NOMO-1 treated with dmso at 0.1 percent for 144 hours (cell line): ENCODE measurements at regions not wholly inside any gene's neighbourhood (a gene's known extent, or its start where the extent isn't known, plus 50 kb on each side); places are given as distances from the start of the nearest gene placed in this dataset.
A peak's percentile ranks its signal among the peaks of the same experiment; 100 is the strongest.
"Not testable (repeated sequence)": the region's sequence is repeated elsewhere in the genome, so short reads cannot be mapped to it uniquely, and the experiment has no call there.

Experiments used
- DNase-seq: peaks from one replicate; lab custom pipeline; 2025; ENCODE audit not compliant: unreplicated experiment; lab: John Stamatoyannopoulos, UW

DNA sequence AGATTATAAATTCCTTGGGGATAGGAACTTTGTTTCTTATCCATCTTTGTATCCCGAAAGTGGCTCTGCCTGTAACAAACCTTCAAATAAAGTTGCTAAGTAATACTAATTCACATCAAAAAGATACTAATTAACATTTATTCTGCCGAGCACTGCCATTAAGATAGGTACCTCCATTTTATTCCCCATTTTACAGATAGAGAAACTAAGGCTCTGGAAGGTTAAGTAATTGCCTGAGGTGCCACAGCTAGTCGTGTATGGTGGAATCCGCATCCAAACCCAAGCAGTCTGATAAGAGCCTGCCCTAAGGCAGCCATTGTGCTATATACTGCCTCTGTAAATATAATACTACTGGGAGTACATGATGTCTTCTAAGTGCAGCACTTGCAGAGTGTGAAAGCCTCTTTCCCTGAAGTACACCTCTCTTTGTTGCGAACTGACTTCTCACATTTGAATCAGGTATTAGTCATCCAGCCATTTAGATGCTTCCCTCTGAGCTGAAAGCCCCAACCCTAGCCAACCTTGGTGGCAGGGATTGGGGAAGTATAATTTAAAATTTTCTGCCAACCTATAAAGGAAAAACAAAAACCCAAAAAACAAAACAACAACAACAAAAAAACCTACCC is 78.5 kb upstream of the CHD2 start:
- no peak for DNase-seq

DNA sequence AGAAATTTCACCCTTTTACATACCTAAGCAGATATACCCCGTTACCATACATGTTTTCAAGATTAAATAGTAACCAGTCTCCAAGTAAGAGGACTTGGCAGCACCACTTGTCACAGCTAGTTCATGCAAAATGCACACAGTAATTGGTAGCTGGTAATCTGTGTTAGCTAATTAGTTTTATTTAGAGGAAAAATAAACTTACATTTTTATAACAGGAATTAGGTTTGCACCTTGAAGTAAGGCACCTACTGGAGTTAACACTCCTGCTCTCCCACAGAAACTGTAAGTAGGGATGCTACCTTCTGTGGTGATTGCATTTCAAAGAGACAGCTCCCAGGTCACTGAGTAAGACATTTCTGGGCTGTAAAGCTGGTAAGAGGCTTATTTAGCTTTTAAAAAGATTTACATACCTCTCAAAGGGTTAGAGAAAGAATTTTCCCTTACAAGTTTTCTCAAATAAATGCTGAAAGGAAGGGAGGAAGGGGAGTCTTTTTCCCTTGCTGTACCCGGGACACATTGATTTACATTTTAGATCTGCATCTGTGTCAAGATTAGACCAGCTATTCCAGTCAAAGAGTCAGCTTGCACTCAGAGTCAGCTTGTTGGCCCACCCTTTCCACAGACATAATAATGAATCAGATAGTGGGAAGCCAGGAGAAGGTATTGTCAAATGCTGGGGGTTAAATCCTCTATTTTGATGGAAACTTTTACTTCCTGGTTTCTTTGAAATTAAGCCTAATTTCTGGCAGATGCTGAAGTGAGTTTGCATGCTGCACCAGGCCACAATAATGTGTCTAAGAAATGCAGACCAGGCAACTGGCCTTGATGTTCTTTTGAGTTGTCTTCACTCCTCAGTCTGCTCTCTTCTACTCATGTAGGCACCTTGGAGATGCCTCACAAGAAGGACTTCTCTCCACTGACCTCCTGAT is 77.6 kb upstream of the CHD2 start:
- no peak for DNase-seq

DNA sequence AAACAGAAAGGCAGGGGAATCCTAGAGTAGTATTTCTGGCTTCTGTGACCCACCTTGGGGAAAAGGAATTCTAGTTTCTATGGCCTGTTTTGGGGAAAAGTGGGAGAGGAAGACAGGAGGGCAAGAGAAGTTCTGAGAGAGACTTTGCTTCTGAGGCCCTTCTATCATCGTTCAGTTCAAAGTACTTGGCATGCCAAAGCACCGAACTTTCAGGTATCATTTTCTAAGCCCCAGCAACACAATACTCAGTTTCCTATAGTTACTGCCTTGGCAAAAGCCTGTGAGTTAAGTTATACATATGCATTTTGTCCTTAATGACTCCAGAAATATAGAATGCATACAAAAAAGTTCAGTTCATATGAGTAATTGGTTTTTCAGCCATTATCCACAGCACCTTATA is 74.1 kb upstream of the CHD2 start:
- DNase-seq = no peak

DNA sequence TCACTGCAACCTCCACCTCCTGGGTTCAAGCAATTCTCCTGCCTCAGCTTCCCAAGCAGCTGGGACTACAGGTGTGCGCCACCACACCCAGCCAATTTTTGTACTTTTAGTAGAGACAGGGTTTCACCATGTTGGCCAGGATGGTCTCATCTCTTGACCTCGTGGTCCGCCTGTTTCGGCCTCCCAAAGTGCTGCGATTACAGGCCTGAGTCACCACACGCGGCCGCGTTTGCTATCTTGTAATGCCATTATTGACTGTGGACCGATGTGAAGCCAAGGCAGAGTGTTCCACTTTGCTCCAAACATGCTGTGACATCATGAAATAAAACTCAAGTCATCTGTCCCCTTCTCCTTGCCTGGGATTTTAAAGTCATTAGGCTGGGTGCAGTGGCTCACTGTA is 72.1 kb upstream of the CHD2 start:
- not testable (repeated sequence) for DNase-seq

DNA sequence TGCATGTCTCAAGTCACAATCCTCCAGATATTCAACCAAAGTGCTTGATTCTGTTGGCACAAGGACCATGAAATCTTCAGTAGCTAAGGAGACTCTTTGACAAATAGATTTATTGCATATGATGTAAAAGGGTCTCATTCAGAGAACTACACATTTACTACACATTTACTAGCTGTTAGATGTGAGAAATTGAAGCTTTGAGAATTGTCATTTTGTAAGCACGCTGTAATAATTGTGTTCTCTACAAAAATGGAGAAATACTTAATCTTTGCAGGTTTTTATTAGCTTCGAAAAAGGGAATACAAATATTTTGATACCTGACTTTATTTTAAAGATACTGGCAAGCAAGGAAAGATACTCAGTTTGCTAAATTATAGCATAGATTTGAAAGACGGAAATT is 70.2 kb upstream of the CHD2 start:
- DNase-seq = no peak

DNA sequence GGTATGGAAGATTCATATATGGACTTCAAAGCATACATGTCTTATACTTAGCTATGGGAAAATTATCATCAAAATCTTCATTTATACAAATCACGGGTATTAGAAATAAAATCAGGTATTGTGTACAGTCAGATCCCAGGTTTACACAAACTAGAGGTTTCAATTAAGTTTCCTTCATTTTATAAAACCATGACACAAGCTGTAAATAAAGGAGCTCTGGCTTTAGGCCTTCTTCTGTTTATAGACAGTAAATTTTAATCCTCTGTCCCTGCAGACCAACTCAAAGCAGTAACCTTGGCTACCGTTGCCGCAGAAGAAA is 68.8 kb upstream of the CHD2 start:
- DNase-seq = no peak

- peak; percentile 87 for DNase-seq
Observed at GRCh38 chr15:92831655-92832328, 68.3 kb upstream of the CHD2 start.

GRCh38 chr15:92833106-92833433 is 67.1 kb upstream of the CHD2 start:
- no peak for DNase-seq

GRCh38 chr15:92833493-92834271 is 66.4 kb upstream of the CHD2 start:
- no peak for DNase-seq

DNA sequence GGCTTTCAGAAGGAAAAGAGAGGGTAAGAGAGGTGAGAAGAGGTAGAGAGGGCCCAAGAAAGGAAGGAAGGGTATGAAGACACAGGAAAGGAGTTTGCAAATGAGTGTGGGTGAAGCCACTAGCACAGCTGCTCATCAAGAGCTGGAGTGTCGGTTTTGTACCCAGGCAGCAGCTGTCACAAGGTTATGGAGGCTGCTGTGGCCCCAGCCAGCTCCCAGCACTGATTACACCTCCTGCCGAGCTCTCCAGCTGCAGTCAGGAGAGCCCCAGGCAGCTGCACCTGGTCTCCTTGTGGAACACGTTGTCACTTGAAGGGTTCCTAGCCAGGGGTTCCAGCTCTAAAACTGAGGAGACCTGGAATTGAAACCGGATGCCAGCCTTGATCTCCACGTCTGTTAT is 60.4 kb upstream of the CHD2 start:
- DNase-seq = no peak

DNA sequence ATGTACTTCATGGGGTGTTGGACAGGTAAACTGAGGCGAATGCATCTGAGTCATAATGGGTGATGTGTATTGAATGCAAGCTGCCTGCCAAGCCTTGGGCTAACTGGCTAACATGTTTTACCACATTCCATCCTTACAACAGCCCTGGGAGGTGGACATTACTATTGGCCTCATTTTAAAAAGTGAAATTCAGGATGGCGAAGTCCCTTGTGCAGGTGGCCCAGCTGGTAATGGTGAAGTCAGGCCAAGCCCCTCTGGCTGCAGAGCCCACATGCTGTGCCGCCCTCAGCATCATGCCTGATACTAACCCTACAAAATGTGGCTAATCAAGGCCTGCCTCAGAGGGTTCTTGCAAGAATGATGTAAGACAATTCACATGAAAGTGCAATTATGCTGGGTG is 60.0 kb upstream of the CHD2 start:
- DNase-seq = no peak

- no peak for DNase-seq
Observed at GRCh38 chr15:92843326-92843725, 56.8 kb upstream of the CHD2 start.

DNA sequence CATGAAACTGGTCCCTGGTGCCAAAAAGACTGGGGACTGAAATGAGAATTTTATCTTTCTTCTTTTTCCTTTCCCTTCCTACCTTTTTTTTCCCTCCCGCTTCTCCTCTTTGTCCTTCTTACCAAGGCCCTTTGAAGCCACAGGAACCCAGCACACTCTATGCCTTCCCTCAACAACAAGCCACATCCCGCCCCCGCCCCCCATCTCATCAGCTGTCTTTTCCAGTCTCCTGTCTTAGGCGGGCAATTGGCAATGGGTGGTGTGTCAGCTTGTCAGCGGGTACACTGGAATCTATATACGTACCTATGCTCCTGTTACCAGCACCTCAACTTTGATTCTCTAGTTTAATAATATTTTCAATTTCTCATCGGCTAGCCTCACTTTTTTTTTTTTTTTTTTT is 56.3 kb upstream of the CHD2 start:
- DNase-seq = no peak

- peak; percentile 83 for DNase-seq
Observed at GRCh38 chr15:92845126-92845508, 55.0 kb upstream of the CHD2 start.

- no peak for DNase-seq
Observed at GRCh38 chr15:92846741-92847140, 53.4 kb upstream of the CHD2 start.

- no peak for DNase-seq
Observed at GRCh38 chr15:92847841-92848240, 52.3 kb upstream of the CHD2 start.

DNA sequence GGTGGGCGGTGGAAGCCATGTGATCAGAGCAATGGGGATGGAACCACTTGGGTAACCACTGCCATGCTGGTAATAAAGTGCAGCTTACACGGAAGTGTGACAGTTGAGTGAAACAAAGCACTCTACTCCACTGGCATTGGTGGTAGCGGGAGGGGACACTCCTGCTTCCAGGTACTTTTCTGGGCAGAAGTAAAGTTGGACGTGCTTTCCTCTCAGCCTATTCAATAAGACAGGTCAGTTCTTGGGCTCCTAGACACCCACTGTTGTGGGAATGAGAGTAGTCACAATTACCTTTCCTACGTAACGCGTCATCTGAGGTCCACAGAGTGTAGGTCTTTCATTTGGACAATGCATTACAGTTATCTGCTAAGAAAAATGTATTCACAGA is 51.7 kb upstream of the CHD2 start:
- no peak for DNase-seq

- DNase-seq = no peak
Observed at GRCh38 chr15:92848852-92849598, 51.1 kb upstream of the CHD2 start.

DNA sequence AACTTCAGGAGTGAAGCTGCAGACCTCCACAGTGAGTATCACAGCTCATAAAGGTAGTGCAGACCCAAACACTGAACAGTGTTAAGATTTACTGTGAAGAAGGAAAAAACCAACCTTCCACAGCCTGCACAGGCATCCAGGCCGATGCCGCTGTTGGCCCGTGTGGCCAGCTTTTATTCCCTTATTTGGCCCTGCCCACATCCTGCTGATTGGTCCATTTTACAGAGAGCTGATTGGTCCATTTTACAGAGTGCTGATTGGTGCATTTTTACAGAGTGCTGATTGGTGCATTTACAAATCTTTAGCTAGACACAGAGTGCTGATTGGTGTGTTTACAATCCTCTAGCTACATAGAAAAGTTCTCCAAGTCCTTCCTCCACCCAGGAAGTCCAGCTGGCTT is 49.9 kb upstream of the CHD2 start:
- DNase-seq = not testable (repeated sequence)
